OCI-LY3 (cell line): ENCODE measurements at regions not wholly inside any gene's neighbourhood (a gene's known extent, or its start where the extent isn't known, plus 50 kb on each side); places are given as distances from the start of the nearest gene placed in this dataset.

ENCODE experiments used
- EZH2phosphoT487 ChIP-seq: fragments of 200-600 bp; shearing (Covaris generic); IDR thresholded peaks from 2 replicates; pipeline ENCODE4 v1.6.1; 2018; ENCODE audit warnings: antibody characterized with exemption, mixed run types, low read depth
- TF ChIP-seq, protein P1 (sequence below): fragments of 200-600, 300-600 bp; sonication (generic); IDR thresholded peaks from 2 replicates; pipeline ENCODE4 v1.5.1; 2014; ENCODE audit warnings: antibody characterized with exemption, low read length, low read depth

DNA sequence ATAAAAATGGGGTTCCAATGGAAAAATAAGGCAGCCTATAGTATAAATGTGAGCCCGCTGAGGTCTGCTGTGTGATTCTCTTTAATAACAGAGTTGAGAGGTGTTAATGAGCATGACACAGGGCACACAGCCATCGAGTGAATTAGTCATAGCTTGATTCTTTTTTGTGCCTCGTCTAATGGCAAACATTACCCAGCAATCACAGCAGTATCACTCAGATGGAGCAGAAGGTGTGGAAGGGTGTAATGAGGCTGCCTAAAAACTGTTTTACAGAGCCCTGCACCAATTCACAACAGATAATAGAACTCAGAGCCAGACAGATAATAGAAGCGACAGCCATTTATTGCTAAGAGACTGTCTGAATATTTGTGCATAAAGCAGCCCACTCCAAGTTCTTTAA is 178.6 kb upstream of the TPRG1 start:
- TF ChIP-seq, protein P1, sequence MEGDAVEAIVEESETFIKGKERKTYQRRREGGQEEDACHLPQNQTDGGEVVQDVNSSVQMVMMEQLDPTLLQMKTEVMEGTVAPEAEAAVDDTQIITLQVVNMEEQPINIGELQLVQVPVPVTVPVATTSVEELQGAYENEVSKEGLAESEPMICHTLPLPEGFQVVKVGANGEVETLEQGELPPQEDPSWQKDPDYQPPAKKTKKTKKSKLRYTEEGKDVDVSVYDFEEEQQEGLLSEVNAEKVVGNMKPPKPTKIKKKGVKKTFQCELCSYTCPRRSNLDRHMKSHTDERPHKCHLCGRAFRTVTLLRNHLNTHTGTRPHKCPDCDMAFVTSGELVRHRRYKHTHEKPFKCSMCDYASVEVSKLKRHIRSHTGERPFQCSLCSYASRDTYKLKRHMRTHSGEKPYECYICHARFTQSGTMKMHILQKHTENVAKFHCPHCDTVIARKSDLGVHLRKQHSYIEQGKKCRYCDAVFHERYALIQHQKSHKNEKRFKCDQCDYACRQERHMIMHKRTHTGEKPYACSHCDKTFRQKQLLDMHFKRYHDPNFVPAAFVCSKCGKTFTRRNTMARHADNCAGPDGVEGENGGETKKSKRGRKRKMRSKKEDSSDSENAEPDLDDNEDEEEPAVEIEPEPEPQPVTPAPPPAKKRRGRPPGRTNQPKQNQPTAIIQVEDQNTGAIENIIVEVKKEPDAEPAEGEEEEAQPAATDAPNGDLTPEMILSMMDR = no peak
- TF ChIP-seq EZH2phosphoT487 = no peak
